Lower leg skin (tissue), 4 donors: ENCODE measurements at regions not wholly inside any gene's neighbourhood (a gene's known extent, or its start where the extent isn't known, plus 50 kb on each side); places are given as distances from the start of the nearest gene placed in this dataset.

ENCODE experiments used
- DNase-seq, 2 donors: peaks; one replicate each; pipeline ENCODE4 v3.0.0-alpha.2; 2019; ENCODE audit warnings: low spot score in 2 of 2
- H3K4me3 ChIP-seq: fragments of 200-600 bp; sonication (generic); 2 replicates; pipeline ENCODE4 v1.5.1; 2017; ENCODE audit warnings: mild to moderate bottlenecking, low read depth; ENCODE audit not compliant: poor library complexity, severe bottlenecking
- CTCF ChIP-seq, 3 donors: fragments of 450-650 bp; IDR thresholded peaks; one replicate each; pipeline ENCODE4 v1.5.1; 2016; ENCODE audit warnings: antibody characterized with exemption in 3 of 3, mild to moderate bottlenecking in 3 of 3, moderate library complexity in 2 of 3
- POLR2A ChIP-seq, 2 donors: fragments of 450-650 bp; IDR thresholded peaks; one replicate each; pipeline ENCODE4 v1.6.1; 2016 to 2017; ENCODE audit warnings: antibody characterized with exemption in 2 of 2, mild to moderate bottlenecking in 1 of 2, moderate library complexity in 1 of 2
- WGBS, 2 donors: methylation state at CpG; one replicate each; pipeline ENCODE4 v1.1.5; 2018; 5-methylcytosine and 5-hydroxymethylcytosine counted together
- intact Hi-C: fragments of 100-400 bp; cut with DNase I; formaldehyde crosslinking; loops from one replicate; pipeline ENCODE4 v1.15.0; 2023; ENCODE audit warnings: low total_unique reads

GRCh38 chr6:113048741-113049140 lies 701.6 kb downstream of the RFPL4B start:
- intact Hi-C loops = no loop called here
- no peak overlapping the region for H3K4me3 ChIP-seq
- no peak for DNase-seq
- 57 to 67% methylated on average over 3 of the region's 3 CpGs for WGBS, 2 donors
- TF ChIP-seq CTCF (IDR thresholded peaks at IDR 0.05) (no peak), POLR2A (IDR thresholded peaks at IDR 0.05) (no peak)

- 63 to 73% methylated on average over 2 of the region's 2 CpGs for WGBS, 2 donors
- no peak for TF ChIP-seq POLR2A (IDR thresholded peaks at IDR 0.05)
- no peak for TF ChIP-seq CTCF (IDR thresholded peaks at IDR 0.05)
- DNase-seq = no peak
- intact Hi-C loops = no loop called here
- no peak overlapping the region for H3K4me3 ChIP-seq
These were observed 702.1 kb downstream of the RFPL4B start for GRCh38 chr6:113049190-113049589.

- no peak overlapping the region for H3K4me3 ChIP-seq
- intact Hi-C loops = no loop called here
- TF ChIP-seq POLR2A (IDR thresholded peaks at IDR 0.05) (no peak), CTCF (IDR thresholded peaks at IDR 0.05) (no peak)
- DNase-seq = no peak
- WGBS, 2 donors = 37 to 43% methylated on average over 6 of the region's 6 CpGs
These were observed 703.1 kb downstream of the RFPL4B start for GRCh38 chr6:113050010-113050858.

GRCh38 chr6:113050979-113051378 lies 703.8 kb downstream of the RFPL4B start:
- 82 to 85% methylated on average over 5 of the region's 5 CpGs for WGBS, 2 donors
- DNase-seq = no peak

GRCh38 chr6:113052506-113052905 lies 705.4 kb downstream of the RFPL4B start:
- intact Hi-C loops = no loop called here
- 49 to 64% methylated on average over 3 of the region's 3 CpGs for WGBS, 2 donors
- no peak for DNase-seq
- no peak overlapping the region for H3K4me3 ChIP-seq
- no peak for TF ChIP-seq CTCF (IDR thresholded peaks at IDR 0.05)
- no peak for TF ChIP-seq POLR2A (IDR thresholded peaks at IDR 0.05)

More at GRCh38 chr6:113050979-113051378, 703.8 kb downstream of the RFPL4B start:
- H3K4me3 ChIP-seq = no peak overlapping the region
- intact Hi-C loops = no loop called here
- no peak for TF ChIP-seq POLR2A (IDR thresholded peaks at IDR 0.05)
- no peak for TF ChIP-seq CTCF (IDR thresholded peaks at IDR 0.05)
